Panc1 (cell line): ENCODE measurements at regions not wholly inside any gene's neighbourhood (a gene's known extent, or its start where the extent isn't known, plus 50 kb on each side); places are given as distances from the start of the nearest gene placed in this dataset.

Source experiments
- POLR2AphosphoS5 ChIP-seq: IDR thresholded peaks from 2 replicates; pipeline ENCODE4 v1.6.1; 2012; ENCODE audit warnings: mild to moderate bottlenecking, low read depth, low read length, moderate library complexity
- SIN3A ChIP-seq: IDR thresholded peaks from 2 replicates; pipeline ENCODE4 v1.6.1; 2012; ENCODE audit warnings: low read depth, mild to moderate bottlenecking, low read length, moderate library complexity, borderline replicate concordance; ENCODE audit not compliant: insufficient read depth
- TF ChIP-seq, protein P1 (sequence below): fragments of 450-650 bp; IDR thresholded peaks from 2 replicates; pipeline ENCODE4 v1.5.1; 2017; ENCODE audit warnings: mild to moderate bottlenecking
- TF ChIP-seq, protein P2 (sequence below), 2 experiments: IDR thresholded peaks; 2 replicates each; pipeline ENCODE4 v1.6.1; 2011 to 2012; ENCODE audit warnings: low read depth in 2 of 2, control low read depth in 1 of 2, low read length in 1 of 2, mild to moderate bottlenecking in 1 of 2, moderate library complexity in 1 of 2; ENCODE audit not compliant: insufficient read depth in 1 of 2

DNA sequence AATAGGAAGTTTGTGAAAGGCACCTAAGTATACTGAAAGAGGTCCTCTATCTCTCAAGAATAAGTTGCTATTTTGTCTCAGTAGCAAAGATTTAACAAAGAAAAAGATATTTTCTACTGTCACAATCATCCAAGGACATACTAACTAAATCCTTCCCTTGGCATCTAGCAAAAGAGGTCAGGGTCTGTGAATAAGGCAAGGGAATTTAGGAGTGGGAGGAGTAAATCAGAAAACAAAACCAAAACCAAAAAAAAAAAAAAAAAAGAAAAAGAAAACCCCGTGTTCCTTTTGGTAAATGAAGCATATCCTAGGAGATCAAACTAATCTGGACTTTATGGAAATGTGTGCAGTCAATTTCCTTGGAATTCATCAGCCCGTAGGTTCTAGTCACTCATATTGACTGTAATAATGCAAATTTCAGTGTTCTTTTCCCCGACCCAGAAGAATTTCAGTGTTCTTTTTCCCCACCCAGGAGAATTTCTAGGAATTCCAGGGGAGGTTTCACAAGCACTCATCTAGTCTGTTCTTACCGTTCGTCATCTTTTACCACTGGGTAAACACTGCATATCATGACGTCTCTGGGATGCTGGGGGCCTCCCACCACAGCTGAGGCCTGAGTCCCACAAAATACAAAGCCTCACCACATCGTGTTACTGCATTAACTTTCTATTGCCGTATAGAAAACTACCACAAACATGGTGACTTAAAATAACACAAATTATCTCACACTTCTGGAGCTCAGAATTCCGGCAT is 113.8 kb upstream of the CCDC54 start:
- TF ChIP-seq SIN3A: no peak
- TF ChIP-seq, protein P1, sequence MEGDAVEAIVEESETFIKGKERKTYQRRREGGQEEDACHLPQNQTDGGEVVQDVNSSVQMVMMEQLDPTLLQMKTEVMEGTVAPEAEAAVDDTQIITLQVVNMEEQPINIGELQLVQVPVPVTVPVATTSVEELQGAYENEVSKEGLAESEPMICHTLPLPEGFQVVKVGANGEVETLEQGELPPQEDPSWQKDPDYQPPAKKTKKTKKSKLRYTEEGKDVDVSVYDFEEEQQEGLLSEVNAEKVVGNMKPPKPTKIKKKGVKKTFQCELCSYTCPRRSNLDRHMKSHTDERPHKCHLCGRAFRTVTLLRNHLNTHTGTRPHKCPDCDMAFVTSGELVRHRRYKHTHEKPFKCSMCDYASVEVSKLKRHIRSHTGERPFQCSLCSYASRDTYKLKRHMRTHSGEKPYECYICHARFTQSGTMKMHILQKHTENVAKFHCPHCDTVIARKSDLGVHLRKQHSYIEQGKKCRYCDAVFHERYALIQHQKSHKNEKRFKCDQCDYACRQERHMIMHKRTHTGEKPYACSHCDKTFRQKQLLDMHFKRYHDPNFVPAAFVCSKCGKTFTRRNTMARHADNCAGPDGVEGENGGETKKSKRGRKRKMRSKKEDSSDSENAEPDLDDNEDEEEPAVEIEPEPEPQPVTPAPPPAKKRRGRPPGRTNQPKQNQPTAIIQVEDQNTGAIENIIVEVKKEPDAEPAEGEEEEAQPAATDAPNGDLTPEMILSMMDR: no peak
- TF ChIP-seq, protein P2, sequence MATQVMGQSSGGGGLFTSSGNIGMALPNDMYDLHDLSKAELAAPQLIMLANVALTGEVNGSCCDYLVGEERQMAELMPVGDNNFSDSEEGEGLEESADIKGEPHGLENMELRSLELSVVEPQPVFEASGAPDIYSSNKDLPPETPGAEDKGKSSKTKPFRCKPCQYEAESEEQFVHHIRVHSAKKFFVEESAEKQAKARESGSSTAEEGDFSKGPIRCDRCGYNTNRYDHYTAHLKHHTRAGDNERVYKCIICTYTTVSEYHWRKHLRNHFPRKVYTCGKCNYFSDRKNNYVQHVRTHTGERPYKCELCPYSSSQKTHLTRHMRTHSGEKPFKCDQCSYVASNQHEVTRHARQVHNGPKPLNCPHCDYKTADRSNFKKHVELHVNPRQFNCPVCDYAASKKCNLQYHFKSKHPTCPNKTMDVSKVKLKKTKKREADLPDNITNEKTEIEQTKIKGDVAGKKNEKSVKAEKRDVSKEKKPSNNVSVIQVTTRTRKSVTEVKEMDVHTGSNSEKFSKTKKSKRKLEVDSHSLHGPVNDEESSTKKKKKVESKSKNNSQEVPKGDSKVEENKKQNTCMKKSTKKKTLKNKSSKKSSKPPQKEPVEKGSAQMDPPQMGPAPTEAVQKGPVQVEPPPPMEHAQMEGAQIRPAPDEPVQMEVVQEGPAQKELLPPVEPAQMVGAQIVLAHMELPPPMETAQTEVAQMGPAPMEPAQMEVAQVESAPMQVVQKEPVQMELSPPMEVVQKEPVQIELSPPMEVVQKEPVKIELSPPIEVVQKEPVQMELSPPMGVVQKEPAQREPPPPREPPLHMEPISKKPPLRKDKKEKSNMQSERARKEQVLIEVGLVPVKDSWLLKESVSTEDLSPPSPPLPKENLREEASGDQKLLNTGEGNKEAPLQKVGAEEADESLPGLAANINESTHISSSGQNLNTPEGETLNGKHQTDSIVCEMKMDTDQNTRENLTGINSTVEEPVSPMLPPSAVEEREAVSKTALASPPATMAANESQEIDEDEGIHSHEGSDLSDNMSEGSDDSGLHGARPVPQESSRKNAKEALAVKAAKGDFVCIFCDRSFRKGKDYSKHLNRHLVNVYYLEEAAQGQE (IDR thresholded peaks at IDR 0.05; ENCODE audit: insufficient read depth in 1 of 2, low read depth in 2 of 2, low read length in 1 of 2): no peak
- TF ChIP-seq POLR2AphosphoS5: no peak
